ENCODE measurements at regions not wholly inside any gene's neighbourhood (a gene's known extent, or its start where the extent isn't known, plus 50 kb on each side); places are given as distances from the start of the nearest gene placed in this dataset.

DNA sequence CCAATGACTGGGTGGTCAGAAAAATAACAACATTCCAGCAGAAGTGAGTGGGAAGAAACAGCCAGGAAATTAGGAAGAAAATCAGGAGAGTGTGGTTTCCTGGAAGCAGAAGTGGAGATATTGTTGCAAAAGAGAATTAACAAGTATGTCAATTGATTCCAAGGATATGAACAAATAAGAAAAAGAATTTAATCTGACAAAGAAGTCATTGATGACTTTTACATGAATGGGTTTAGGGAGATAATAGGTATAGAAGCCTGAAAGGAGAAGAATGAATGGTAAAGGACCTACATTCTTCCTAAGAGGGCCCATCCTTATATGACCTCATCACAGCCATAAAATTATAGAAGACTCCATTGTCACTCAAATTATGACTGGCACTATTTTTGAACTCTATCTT lies 1440.1 kb downstream of the OTOL1 start (continued):
- TF ChIP-seq, protein P1, sequence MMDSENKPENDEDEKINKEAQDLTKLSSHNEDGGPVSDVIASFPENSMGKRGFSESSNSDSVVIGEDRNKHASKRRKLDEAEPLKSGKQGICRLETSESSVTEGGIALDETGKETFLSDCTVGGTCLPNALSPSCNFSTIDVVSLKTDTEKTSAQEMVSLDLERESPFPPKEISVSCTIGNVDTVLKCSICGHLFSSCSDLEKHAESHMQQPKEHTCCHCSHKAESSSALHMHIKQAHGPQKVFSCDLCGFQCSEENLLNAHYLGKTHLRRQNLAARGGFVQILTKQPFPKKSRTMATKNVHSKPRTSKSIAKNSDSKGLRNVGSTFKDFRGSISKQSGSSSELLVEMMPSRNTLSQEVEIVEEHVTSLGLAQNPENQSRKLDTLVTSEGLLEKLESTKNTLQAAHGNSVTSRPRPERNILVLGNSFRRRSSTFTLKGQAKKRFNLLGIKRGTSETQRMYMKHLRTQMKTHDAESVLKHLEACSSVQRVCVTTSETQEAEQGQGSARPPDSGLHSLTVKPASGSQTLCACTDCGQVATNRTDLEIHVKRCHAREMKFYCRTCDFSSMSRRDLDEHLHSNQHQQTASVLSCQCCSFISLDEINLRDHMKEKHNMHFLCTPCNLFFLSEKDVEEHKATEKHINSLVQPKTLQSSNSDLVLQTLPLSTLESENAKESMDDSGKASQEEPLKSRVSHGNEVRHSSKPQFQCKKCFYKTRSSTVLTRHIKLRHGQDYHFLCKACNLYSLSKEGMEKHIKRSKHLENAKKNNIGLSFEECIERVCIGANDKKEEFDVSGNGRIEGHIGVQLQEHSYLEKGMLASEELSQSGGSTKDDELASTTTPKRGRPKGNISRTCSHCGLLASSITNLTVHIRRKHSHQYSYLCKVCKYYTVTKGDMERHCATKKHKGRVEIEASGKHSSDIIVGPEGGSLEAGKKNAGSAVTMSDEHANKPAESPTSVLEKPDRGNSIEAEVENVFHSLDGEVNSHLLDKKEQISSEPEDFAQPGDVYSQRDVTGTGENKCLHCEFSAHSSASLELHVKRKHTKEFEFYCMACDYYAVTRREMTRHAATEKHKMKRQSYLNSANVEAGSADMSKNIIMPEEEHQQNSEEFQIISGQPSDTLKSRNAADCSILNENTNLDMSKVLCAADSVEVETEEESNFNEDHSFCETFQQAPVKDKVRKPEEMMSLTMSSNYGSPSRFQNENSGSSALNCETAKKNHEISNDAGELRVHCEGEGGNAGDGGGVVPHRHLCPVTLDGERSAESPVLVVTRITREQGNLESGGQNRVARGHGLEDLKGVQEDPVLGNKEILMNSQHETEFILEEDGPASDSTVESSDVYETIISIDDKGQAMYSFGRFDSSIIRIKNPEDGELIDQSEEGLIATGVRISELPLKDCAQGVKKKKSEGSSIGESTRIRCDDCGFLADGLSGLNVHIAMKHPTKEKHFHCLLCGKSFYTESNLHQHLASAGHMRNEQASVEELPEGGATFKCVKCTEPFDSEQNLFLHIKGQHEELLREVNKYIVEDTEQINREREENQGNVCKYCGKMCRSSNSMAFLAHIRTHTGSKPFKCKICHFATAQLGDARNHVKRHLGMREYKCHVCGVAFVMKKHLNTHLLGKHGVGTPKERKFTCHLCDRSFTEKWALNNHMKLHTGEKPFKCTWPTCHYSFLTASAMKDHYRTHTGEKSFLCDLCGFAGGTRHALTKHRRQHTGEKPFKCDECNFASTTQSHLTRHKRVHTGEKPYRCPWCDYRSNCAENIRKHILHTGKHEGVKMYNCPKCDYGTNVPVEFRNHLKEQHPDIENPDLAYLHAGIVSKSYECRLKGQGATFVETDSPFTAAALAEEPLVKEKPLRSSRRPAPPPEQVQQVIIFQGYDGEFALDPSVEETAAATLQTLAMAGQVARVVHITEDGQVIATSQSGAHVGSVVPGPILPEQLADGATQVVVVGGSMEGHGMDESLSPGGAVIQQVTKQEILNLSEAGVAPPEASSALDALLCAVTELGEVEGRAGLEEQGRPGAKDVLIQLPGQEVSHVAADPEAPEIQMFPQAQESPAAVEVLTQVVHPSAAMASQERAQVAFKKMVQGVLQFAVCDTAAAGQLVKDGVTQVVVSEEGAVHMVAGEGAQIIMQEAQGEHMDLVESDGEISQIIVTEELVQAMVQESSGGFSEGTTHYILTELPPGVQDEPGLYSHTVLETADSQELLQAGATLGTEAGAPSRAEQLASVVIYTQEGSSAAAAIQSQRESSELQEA (CRISPR knock-in tag; IDR thresholded peaks at IDR 0.05; ENCODE audit: not compliant biosample characterization): no peak

DNA sequence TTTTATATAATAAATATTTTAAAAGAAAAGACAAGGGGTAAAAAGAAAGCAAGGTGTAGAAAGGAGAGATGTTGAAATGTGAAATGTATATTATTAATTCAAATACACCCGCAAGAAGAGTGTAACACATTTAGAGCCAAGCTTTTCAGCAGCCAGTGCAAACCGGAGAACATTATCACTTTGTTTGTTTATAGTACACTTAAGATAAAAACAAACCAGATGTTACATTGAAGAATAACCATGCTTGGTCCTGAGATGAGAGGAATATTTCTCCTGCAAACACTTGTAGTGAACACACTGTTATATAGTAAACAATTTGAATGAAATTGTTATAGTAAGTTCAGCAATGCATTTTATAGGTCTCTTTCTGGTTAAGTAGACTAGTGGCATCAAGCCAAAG lies 1441.5 kb downstream of the OTOL1 start:
- no peaks in the 10 kb centered on the region for H3K79me2 ChIP-seq (ENCODE audit: insufficient read depth, low read length)
- ATAC-seq (no peak), FAIRE-seq (no peak), DNase-seq (ENCODE audit: low spot score) (no peak)
- 29% methylated on average over 2 of the region's 2 CpGs for WGBS (ENCODE audit: low lambda C conversion rate)
- no TSS peak for BruUV-seq (replicated peaks)
- no peak overlapping the region for H3K27ac ChIP-seq (ENCODE audit: extremely low read length, insufficient read depth, low read length)
- POLR2A ChIA-PET: no interaction called here
- H3K36me3 ChIP-seq (replicated peaks in 1 of 2; ENCODE audit: control insufficient read depth in 1 of 2, insufficient read depth in 2 of 2, low read length in 2 of 2): no peaks in the 10 kb centered on the region
- intact Hi-C loops (cut with micrococcal nuclease; ENCODE audit: unreplicated experiment): no loop called here
- H3K27me3 ChIP-seq (ENCODE audit: control insufficient read depth in 1 of 2, insufficient read depth in 2 of 2, low read length in 2 of 2): no peaks in the 10 kb centered on the region; a peak in 1 of 5 replicates
- H2AFZ ChIP-seq (ENCODE audit: low read length): no peak overlapping the region
- CTCF ChIA-PET (ENCODE audit: low intra/inter-chr PET ratio, low total read pairs): no interaction called here
- H4K20me1 ChIP-seq (ENCODE audit: insufficient read depth, low read length): no peaks in the 10 kb centered on the region
- H3K4me3 ChIP-seq (replicated peaks in 1 of 3; ENCODE audit: insufficient read depth in 1 of 3, low read depth in 2 of 3, low read length in 3 of 3): no peak overlapping the region
- in situ Hi-C loops (cut with HindIII; ENCODE audit: extremely low pct_ligation_motif_present, low pct_unique_long_range_greater_than_20kb): no loop called here
- H3K9ac ChIP-seq (ENCODE audit: insufficient read depth, low read depth, low read length): no peak overlapping the region
- no peak overlapping the region for H3K4me2 ChIP-seq (ENCODE audit: low read depth, low read length)
- H3K4me1 ChIP-seq (ENCODE audit: insufficient read depth, low read length): no peaks in the 10 kb centered on the region
- H3K9me3 ChIP-seq (ENCODE audit: low read length): no peaks in the 10 kb centered on the region
- TF ChIP-seq, protein P2, sequence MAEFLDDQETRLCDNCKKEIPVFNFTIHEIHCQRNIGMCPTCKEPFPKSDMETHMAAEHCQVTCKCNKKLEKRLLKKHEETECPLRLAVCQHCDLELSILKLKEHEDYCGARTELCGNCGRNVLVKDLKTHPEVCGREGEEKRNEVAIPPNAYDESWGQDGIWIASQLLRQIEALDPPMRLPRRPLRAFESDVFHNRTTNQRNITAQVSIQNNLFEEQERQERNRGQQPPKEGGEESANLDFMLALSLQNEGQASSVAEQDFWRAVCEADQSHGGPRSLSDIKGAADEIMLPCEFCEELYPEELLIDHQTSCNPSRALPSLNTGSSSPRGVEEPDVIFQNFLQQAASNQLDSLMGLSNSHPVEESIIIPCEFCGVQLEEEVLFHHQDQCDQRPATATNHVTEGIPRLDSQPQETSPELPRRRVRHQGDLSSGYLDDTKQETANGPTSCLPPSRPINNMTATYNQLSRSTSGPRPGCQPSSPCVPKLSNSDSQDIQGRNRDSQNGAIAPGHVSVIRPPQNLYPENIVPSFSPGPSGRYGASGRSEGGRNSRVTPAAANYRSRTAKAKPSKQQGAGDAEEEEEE (CRISPR knock-in tag; IDR thresholded peaks at IDR 0.05; ENCODE audit: borderline replicate concordance): no peak
- no peak for TF ChIP-seq ZNF350 (CRISPR knock-in tag; IDR thresholded peaks at IDR 0.05; ENCODE audit: borderline replicate concordance, low read depth)
- TF ChIP-seq YEATS2 (CRISPR knock-in tag; IDR thresholded peaks at IDR 0.05; ENCODE audit: borderline replicate concordance): no peak
- TF ChIP-seq, protein P3, sequence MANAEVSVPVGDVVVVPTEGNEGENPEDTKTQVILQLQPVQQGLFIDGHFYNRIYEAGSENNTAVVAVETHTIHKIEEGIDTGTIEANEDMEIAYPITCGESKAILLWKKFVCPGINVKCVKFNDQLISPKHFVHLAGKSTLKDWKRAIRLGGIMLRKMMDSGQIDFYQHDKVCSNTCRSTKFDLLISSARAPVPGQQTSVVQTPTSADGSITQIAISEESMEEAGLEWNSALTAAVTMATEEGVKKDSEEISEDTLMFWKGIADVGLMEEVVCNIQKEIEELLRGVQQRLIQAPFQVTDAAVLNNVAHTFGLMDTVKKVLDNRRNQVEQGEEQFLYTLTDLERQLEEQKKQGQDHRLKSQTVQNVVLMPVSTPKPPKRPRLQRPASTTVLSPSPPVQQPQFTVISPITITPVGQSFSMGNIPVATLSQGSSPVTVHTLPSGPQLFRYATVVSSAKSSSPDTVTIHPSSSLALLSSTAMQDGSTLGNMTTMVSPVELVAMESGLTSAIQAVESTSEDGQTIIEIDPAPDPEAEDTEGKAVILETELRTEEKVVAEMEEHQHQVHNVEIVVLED (CRISPR knock-in tag; IDR thresholded peaks at IDR 0.05; ENCODE audit: borderline replicate concordance): no peak
- no peak for TF ChIP-seq ZNF367 (CRISPR knock-in tag; IDR thresholded peaks at IDR 0.05; ENCODE audit: borderline replicate concordance)
- TF ChIP-seq SUZ12 (IDR thresholded peaks at IDR 0.05; ENCODE audit: low read depth, low read length): no peak
- TF ChIP-seq, protein P4, sequence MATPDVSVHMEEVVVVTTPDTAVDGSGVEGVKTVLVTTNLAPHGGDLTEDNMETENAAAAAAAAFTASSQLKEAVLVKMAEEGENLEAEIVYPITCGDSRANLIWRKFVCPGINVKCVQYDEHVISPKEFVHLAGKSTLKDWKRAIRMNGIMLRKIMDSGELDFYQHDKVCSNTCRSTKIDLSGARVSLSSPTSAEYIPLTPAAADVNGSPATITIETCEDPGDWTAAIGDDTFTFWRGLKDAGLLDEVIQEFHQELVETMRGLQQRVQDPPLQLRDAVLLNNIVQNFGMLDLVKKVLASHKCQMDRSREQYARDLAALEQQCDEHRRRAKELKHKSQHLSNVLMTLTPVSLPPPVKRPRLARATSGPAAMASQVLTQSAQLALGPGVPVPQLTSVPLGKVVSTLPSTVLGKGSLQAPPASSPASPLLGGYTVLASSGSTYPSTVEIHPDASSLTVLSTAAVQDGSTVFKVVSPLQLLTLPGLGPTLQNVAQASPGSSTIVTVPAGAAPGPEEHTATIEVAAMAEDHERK (CRISPR knock-in tag; IDR thresholded peaks at IDR 0.05; ENCODE audit: low read depth): no peak
- TF ChIP-seq ZNF251 (CRISPR knock-in tag; IDR thresholded peaks at IDR 0.05): no peak
- no peak for TF ChIP-seq HHEX (CRISPR knock-in tag; IDR thresholded peaks at IDR 0.05)

Data from HepG2 (cell line).